Left lung (tissue), 4 donors: ENCODE measurements at regions not wholly inside any gene's neighbourhood (a gene's known extent, or its start where the extent isn't known, plus 50 kb on each side); places are given as distances from the start of the nearest gene placed in this dataset.

Source experiments
- ATAC-seq: fragments of 200-7000 bp; cut with Tn5 transposase; one replicate; pipeline ENCODE4 v1.9.1; 2020; ENCODE audit warnings: moderate library complexity
- DNase-seq, 4 donors: peaks; one replicate each; pipeline ENCODE4 v3.0.0-alpha.2; 2013 to 2020
- H3K27ac ChIP-seq, 2 donors: fragments of 200-600 bp; sonication (generic) in 1 of 2; one replicate each; pipeline versions ENCODE4 v1.5.0 to v1.8.0; 2020 to 2021
- H3K27me3 ChIP-seq, 2 donors: fragments of 200-600 bp; sonication (generic) in 1 of 2; one replicate each; pipeline versions ENCODE4 v1.5.0 to v1.8.0; 2020 to 2021
- H3K36me3 ChIP-seq, 2 donors: fragments of 200-600 bp; sonication (generic) in 1 of 2; one replicate each; pipeline versions ENCODE4 v1.5.0 to v1.8.0; 2020 to 2021
- H3K4me1 ChIP-seq, 2 donors: fragments of 200-600 bp; one replicate each; pipeline ENCODE4 v1.8.0; 2021
- H3K4me3 ChIP-seq, 2 donors: fragments of 200-600 bp; sonication (generic) in 1 of 2; one replicate each; pipeline versions ENCODE4 v1.5.0 to v1.8.0; 2020 to 2021; ENCODE audit warnings: mild to moderate bottlenecking in 1 of 2
- H3K9me3 ChIP-seq, 2 donors: fragments of 200-600 bp; sonication (generic) in 1 of 2; one replicate each; pipeline versions ENCODE4 v1.5.0 to v1.8.0; 2020 to 2021
- CTCF ChIP-seq, 2 donors: fragments of 200-600 bp; sonication (generic) in 1 of 2; IDR thresholded peaks; one replicate each; pipeline versions ENCODE4 v1.5.0 to v1.8.0; 2021; ENCODE audit warnings: antibody characterized with exemption in 2 of 2
- intact Hi-C, 2 donors: fragments of 100-400 bp; cut with DNase I; formaldehyde crosslinking; loops; one replicate each; pipeline versions ENCODE4 v1.11.2 to v1.14.2; 2022
- donor health status: DM: no; HTN: yes; CAD: no.
- donor health status: DM: no; HTN: no; CAD: no.

GRCh38 chr13:31045286-31046081 is 113.0 kb downstream of the TEX26 start:
- no peaks in the 10 kb centered on the region for H3K36me3 ChIP-seq
- TF ChIP-seq CTCF (IDR thresholded peaks at IDR 0.05), result no peak
- H3K27me3 ChIP-seq, result peaks cover 0 to 16% of the 10 kb centered on the region in 2 donors
- peak in 3 of 4 donors; percentile 40 to 88 (median 88) for DNase-seq
- peaks cover 15 to 38% of the 10 kb centered on the region in 2 donors for H3K4me1 ChIP-seq
- intact Hi-C loops, result no loop called here
- H3K27ac ChIP-seq, result peak overlapping the region; percentile 79 to 84
- no peaks in the 10 kb centered on the region for H3K9me3 ChIP-seq
- peak; percentile 86 for ATAC-seq
- H3K4me3 ChIP-seq, result no peak overlapping the region

GRCh38 chr13:31044364-31045285 is 112.2 kb downstream of the TEX26 start:
- ATAC-seq (peak; percentile 87), DNase-seq (peak; percentile 77 to 92 (median 85))
- no peaks in the 10 kb centered on the region for H3K9me3 ChIP-seq
- peak overlapping the region; percentile 79 to 84 for H3K27ac ChIP-seq
- H3K4me3 ChIP-seq, result no peak overlapping the region
- TF ChIP-seq CTCF (IDR thresholded peaks at IDR 0.05), result peak; percentile 90 to 95
- no peaks in the 10 kb centered on the region for H3K36me3 ChIP-seq
- peaks cover 15 to 39% of the 10 kb centered on the region in 2 donors for H3K4me1 ChIP-seq
- intact Hi-C loops, result no loop called here
- peaks cover 0 to 16% of the 10 kb centered on the region in 2 donors for H3K27me3 ChIP-seq

- peaks cover 15 to 46% of the 10 kb centered on the region in 2 donors for H3K4me1 ChIP-seq
- intact Hi-C loops, result no loop called here
- ATAC-seq, result no peak
Observed at GRCh38 chr13:31043957-31044356, 111.5 kb downstream of the TEX26 start.

GRCh38 chr13:31042481-31043165 is 110.2 kb downstream of the TEX26 start:
- peaks cover 15 to 46% of the 10 kb centered on the region in 2 donors for H3K4me1 ChIP-seq
- no peaks in the 10 kb centered on the region for H3K36me3 ChIP-seq
- no peak for TF ChIP-seq CTCF (IDR thresholded peaks at IDR 0.05)
- peaks cover 0 to 19% of the 10 kb centered on the region in 2 donors for H3K27me3 ChIP-seq
- intact Hi-C loops, result no loop called here
- H3K27ac ChIP-seq, result no peak overlapping the region
- no peaks in the 10 kb centered on the region for H3K9me3 ChIP-seq
- ATAC-seq (no peak), DNase-seq (no peak)
- no peak overlapping the region for H3K4me3 ChIP-seq

More at GRCh38 chr13:31043957-31044356, 111.5 kb downstream of the TEX26 start:
- Histone ChIP-seq H3K27me3 (peaks cover 0 to 16% of the 10 kb centered on the region in 2 donors), H3K9me3 (no peaks in the 10 kb centered on the region), H3K27ac (no peak overlapping the region), H3K36me3 (no peaks in the 10 kb centered on the region), H3K4me3 (no peak overlapping the region)
- no peak for DNase-seq
- TF ChIP-seq CTCF (IDR thresholded peaks at IDR 0.05), result no peak
